GM18511 (cell line): ENCODE measurements at regions not wholly inside any gene's neighbourhood (a gene's known extent, or its start where the extent isn't known, plus 50 kb on each side); places are given as distances from the start of the nearest gene placed in this dataset.

Experiments used
- ATAC-seq: cut with Tn5 transposase; IDR thresholded peaks from one replicate; pipeline ENCODE4 v1.9.1; 2021; ENCODE audit warnings: mild to moderate bottlenecking, moderate library complexity; ENCODE audit not compliant: unreplicated experiment

GRCh38 chr9:108656566-108656965 is 199.2 kb downstream of the ACTL7B start:
- no peak for ATAC-seq

- ATAC-seq, result no peak
These were observed 200.0 kb downstream of the ACTL7B start for GRCh38 chr9:108655818-108656217.

GRCh38 chr9:108654566-108654965 is 201.2 kb downstream of the ACTL7B start:
- ATAC-seq, result no peak

GRCh38 chr9:108652851-108653250 is 202.9 kb downstream of the ACTL7B start:
- ATAC-seq, result no peak

- no peak for ATAC-seq
These were observed 205.0 kb downstream of the ACTL7B start for GRCh38 chr9:108650826-108651225.

GRCh38 chr9:108645520-108645919 is 210.3 kb downstream of the ACTL7B start:
- ATAC-seq, result no peak

- ATAC-seq, result no peak
These were observed 211.9 kb downstream of the ACTL7B start for GRCh38 chr9:108643731-108644510.

GRCh38 chr9:108642871-108643270 is 212.9 kb downstream of the ACTL7B start:
- ATAC-seq, result no peak

- no peak for ATAC-seq
These were observed 215.6 kb downstream of the ACTL7B start for GRCh38 chr9:108640230-108640629.

GRCh38 chr9:108639696-108640095 is 216.1 kb downstream of the ACTL7B start:
- ATAC-seq, result no peak

- no peak for ATAC-seq
These were observed 216.7 kb downstream of the ACTL7B start for GRCh38 chr9:108639091-108639490.

- ATAC-seq, result no peak
These were observed 218.4 kb downstream of the ACTL7B start for GRCh38 chr9:108637340-108637739.

GRCh38 chr9:108636013-108636412 is 219.8 kb downstream of the ACTL7B start:
- no peak for ATAC-seq

GRCh38 chr9:108634672-108635462 is 220.9 kb downstream of the ACTL7B start:
- ATAC-seq, result no peak

GRCh38 chr9:108634204-108634603 is 221.6 kb downstream of the ACTL7B start:
- ATAC-seq, result no peak

GRCh38 chr9:108631496-108632285 is 224.1 kb downstream of the ACTL7B start:
- ATAC-seq, result no peak

- ATAC-seq, result no peak
These were observed 227.5 kb downstream of the ACTL7B start for GRCh38 chr9:108628316-108628715.

GRCh38 chr9:108626743-108627142 is 229.0 kb downstream of the ACTL7B start:
- ATAC-seq, result no peak

GRCh38 chr9:108621991-108622855 is 233.6 kb downstream of the ACTL7B start:
- ATAC-seq, result no peak

GRCh38 chr9:108620767-108621166 is 235.0 kb downstream of the ACTL7B start:
- no peak for ATAC-seq
